ENCODE measurements at regions not wholly inside any gene's neighbourhood (a gene's known extent, or its start where the extent isn't known, plus 50 kb on each side); places are given as distances from the start of the nearest gene placed in this dataset.

DNA sequence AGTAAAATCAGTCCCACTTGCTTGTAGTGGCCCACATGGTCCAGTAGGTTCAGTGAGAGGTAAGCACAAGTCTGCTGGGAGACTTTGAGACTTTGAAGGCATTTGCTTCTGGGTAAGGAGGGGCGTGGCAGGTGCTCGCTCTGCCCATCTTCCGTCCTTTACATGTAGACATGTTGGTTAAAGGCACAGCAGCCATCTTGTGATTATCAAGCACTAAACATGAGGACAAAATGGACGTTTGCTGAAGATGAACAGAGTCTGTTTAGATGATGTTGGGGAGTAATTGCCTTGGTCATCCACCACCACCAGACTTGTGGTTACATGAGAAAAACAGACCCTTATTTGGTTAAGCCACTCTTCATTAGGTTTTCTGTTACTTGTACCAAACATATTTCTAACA is 252.8 kb upstream of the PARD3B start:
- TF ChIP-seq, protein P1, sequence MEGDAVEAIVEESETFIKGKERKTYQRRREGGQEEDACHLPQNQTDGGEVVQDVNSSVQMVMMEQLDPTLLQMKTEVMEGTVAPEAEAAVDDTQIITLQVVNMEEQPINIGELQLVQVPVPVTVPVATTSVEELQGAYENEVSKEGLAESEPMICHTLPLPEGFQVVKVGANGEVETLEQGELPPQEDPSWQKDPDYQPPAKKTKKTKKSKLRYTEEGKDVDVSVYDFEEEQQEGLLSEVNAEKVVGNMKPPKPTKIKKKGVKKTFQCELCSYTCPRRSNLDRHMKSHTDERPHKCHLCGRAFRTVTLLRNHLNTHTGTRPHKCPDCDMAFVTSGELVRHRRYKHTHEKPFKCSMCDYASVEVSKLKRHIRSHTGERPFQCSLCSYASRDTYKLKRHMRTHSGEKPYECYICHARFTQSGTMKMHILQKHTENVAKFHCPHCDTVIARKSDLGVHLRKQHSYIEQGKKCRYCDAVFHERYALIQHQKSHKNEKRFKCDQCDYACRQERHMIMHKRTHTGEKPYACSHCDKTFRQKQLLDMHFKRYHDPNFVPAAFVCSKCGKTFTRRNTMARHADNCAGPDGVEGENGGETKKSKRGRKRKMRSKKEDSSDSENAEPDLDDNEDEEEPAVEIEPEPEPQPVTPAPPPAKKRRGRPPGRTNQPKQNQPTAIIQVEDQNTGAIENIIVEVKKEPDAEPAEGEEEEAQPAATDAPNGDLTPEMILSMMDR (IDR thresholded peaks at IDR 0.05; ENCODE audit: low read depth, low read length) = no peak
- DNase-seq (ENCODE audit: extremely low read depth, low read depth) = no peak

DNA sequence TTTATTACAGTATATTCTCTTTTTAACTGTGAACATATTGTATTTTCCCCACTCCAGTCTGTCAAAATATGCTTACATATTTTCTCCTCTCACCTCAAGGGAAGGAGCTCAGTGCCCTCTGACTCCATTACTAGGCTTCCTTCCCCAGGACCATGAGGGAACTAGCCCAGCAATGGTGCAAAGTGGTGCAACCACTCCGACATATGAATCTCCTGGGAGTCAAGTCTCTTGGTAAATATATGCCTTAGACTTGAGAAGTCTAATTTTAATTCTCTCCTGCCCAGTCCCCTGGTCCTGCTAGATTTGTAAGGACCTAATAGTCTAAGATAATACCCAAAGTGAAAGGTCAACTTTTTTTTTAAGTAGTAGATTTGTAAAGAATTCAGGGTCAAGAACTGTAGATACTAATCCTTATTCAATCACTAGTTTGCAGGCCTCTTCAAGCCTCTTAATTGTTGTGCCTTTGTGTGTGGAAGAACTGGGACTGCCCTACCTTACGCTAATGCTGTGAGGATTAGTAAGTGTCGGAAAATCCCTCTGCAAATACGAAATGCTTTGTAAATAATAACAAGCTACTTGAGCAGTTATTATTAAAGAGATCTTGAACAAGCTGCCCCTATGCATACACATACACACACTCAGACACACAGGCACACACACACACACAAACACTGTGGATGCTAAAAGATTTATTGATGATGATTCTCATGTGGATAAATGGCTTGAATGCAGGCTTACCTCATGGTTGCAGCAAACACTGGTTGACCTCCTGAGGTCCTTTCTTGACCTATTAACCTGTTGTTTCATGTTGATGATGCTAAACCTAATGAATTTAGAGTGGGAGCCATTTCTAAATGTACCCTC is 251.2 kb upstream of the PARD3B start:
- DNase-seq (ENCODE audit: extremely low read depth, low read depth) = no peak
- TF ChIP-seq, protein P1 (IDR thresholded peaks at IDR 0.05; ENCODE audit: low read depth, low read length) = no peak

DNA sequence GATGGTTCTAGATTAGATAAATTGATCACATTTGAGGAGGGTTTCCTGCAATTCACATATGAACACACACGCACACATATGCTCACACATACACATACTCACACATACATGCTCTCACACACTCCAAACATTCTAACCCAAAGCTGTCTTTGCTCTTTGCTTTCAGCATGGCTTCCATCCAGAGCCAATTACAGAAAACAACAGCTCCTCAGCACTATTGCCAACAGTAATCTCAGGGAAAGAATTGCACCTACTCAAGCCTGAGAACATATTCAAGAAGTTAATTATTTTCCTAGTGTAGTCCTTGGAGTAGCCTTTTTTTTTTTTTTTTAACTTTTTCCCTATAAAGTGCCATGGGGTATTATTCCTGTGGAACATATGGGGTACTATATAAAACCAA is 246.9 kb upstream of the PARD3B start:
- TF ChIP-seq, protein P1 (IDR thresholded peaks at IDR 0.05; ENCODE audit: low read depth, low read length) = no peak
- no peak for DNase-seq (ENCODE audit: extremely low read depth, low read depth)

DNA sequence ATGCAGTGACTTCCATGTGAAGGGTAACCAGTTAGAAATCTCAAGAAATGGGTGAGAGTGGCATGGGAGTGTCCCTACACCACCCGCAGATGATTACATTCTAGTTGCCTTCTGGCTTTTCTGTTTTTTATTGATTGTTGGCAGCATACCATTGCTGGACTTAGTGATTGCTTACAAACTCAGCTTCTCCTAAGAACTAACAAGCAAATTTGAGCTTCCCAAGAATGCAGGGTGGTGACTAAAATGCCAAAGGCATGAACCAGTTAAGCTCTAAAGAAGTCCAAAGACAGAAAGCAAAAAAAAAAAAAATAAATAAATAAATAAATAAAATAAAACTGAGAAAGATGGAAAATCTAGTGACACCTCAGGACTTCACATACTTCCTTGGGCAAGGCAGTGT is 245.5 kb upstream of the PARD3B start:
- TF ChIP-seq, protein P1 (IDR thresholded peaks at IDR 0.05; ENCODE audit: low read depth, low read length) = no peak
- DNase-seq (ENCODE audit: extremely low read depth, low read depth) = no peak

DNA sequence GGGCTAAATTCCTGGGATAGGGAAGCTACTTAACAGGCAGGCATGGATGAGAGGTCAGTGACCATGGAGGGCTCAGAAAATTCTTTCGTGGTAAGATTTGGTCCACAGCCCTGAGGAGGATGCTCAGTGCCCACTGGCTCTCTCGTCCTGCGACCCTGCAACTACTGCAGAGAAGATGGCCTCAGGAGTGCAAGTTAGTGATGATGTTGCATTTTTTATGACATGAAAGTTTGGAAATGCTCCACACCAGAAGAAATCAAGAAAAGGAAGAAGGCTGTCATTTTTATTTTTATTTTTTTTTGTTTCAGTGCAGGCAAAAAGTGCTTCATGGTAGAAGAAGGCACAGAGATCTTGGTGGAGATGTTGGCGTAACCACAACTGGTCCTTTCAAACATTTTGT is 238.6 kb upstream of the PARD3B start:
- TF ChIP-seq, protein P1 (IDR thresholded peaks at IDR 0.05; ENCODE audit: low read depth, low read length) = no peak
- no peak for DNase-seq (ENCODE audit: extremely low read depth, low read depth)

DNA sequence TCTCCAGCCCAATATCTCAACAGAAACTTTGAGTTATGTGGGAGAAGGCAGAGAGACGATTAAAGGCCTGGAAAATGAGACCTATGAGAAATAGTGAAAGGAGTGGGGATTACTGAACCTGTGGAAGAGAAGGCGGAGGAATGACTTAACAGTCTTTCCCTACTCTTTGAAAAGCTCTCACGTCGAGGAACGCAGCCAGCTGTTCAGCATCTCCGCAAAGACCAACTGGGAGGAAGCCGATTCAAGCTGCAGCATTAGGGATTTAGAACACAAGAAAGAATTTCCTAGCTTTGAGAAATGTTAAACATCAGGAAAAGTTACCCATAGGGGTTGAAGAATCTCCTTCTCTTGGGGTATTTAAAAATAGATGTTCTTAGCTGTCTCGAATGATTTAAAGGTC is 233.2 kb upstream of the PARD3B start:
- TF ChIP-seq, protein P1 (IDR thresholded peaks at IDR 0.05; ENCODE audit: low read depth, low read length) = no peak
- DNase-seq (ENCODE audit: extremely low read depth, low read depth) = no peak

DNA sequence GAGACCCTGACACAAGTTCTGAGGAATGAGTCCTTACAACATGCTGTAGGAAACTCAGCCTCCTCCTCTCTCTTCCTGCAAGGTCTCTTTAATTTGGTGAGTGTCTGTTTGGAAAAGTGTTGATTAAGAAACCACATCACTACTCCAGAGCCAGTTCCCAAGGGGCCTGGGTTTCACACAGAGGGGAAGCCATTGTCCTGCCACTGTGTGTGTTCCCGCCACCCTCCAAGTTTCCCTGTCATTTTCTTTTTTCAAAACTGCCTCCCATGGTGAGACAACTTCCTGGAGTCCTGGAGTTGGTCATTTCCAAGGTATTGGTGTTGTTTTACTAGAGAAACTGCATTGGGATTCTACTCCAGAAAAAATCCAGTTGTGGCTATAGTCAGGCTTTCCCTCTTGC is 232.0 kb upstream of the PARD3B start:
- TF ChIP-seq, protein P1 (IDR thresholded peaks at IDR 0.05; ENCODE audit: low read depth, low read length) = no peak
- DNase-seq (ENCODE audit: extremely low read depth, low read depth) = no peak

Measured in AG09319 (cell line).